ENCODE measurements at regions not wholly inside any gene's neighbourhood (a gene's known extent, or its start where the extent isn't known, plus 50 kb on each side); places are given as distances from the start of the nearest gene placed in this dataset.
A peak's percentile ranks its signal among the peaks of the same experiment; 100 is the strongest.

GRCh38 chr2:180555391-180555965 lies 424.9 kb upstream of the UBE2E3 start:
- no peak overlapping the region for H2AK9ac ChIP-seq (replicated peaks; ENCODE audit: low read depth, low read length, poor library complexity)
- ATAC-seq (ENCODE audit: low read depth) (no peak), DNase-seq (no peak)
- no peak overlapping the region for H3K14ac ChIP-seq (replicated peaks; ENCODE audit: low read depth, low read length)
- CTCF ChIA-PET = no interaction called here
- H3K56ac ChIP-seq (ENCODE audit: extremely low read depth, insufficient read depth, low read length) = no peak overlapping the region
- intact Hi-C loops (cut with micrococcal nuclease) (no loop called here), in situ Hi-C loops (cut with MboI; ENCODE audit: low sequenced_read_pairs) (no loop called here), dilution Hi-C loops (cut with HindIII; ENCODE audit: low sequenced_read_pairs, unreplicated experiment) (no loop called here)
- no peaks in the 10 kb centered on the region for H3K36me3 ChIP-seq (ENCODE audit: control insufficient read depth, insufficient read depth, low read length)
- no peaks in the 10 kb centered on the region for H3K9me3 ChIP-seq (ENCODE audit: control insufficient read depth, insufficient read depth, low read length)
- H2BK5ac ChIP-seq (ENCODE audit: low read depth, low read length, poor library complexity, severe bottlenecking) = no peak overlapping the region
- H3K9ac ChIP-seq (ENCODE audit: low read depth, low read length) = no peak overlapping the region
- H2AK5ac ChIP-seq (ENCODE audit: low read depth, low read length) = no peak overlapping the region
- no peak overlapping the region for H3K4me2 ChIP-seq (ENCODE audit: low read depth, low read length)
- no peaks in the 10 kb centered on the region for H3K27me3 ChIP-seq (ENCODE audit: control insufficient read depth, insufficient read depth, low read length)
- H3K4me1 ChIP-seq (ENCODE audit: control insufficient read depth, insufficient read depth, low read length) = no peaks in the 10 kb centered on the region
- TF ChIP-seq ELK1 (IDR thresholded peaks at IDR 0.05; ENCODE audit: borderline replicate concordance, low read depth, low read length) (no peak), SMC3 (IDR thresholded peaks at IDR 0.05; ENCODE audit: low read depth, low read length) (no peak), CTCF (conservative IDR thresholded peaks at IDR 0.05; ENCODE audit: low read depth, low read length) (no peak), RAD21 (IDR thresholded peaks at IDR 0.05; ENCODE audit: low read length) (no peak), MXI1 (IDR thresholded peaks at IDR 0.05; ENCODE audit: borderline replicate concordance, low read depth, low read length) (no peak), NFE2L2 (IDR thresholded peaks at IDR 0.05; ENCODE audit: low read depth, low read length) (no peak), RCOR1 (IDR thresholded peaks at IDR 0.05; ENCODE audit: insufficient replicate concordance, low read length) (no peak), CHD1 (IDR thresholded peaks at IDR 0.05; ENCODE audit: low read depth, low read length) (no peak), USF2 (IDR thresholded peaks at IDR 0.05; ENCODE audit: low read depth, low read length) (no peak), BHLHE40 (IDR thresholded peaks at IDR 0.05; ENCODE audit: low read depth, low read length) (no peak), POLR2A (IDR thresholded peaks at IDR 0.05; ENCODE audit: low read depth, low read length) (no peak), MAFK (IDR thresholded peaks at IDR 0.05; ENCODE audit: low read depth, low read length) (no peak), MAZ (IDR thresholded peaks at IDR 0.05; ENCODE audit: borderline replicate concordance, low read depth, low read length) (no peak), FOS (IDR thresholded peaks at IDR 0.05; ENCODE audit: low read depth, low read length) (no peak), RFX5 (IDR thresholded peaks at IDR 0.05; ENCODE audit: low read depth, low read length) (no peak), CEBPB (IDR thresholded peaks at IDR 0.05; ENCODE audit: low read depth, low read length) (no peak)
- H2BK15ac ChIP-seq (ENCODE audit: low read depth, low read length) = no peak overlapping the region
- H3K23ac ChIP-seq (ENCODE audit: low read depth, low read length) = no peak overlapping the region
- no TSS peak for BruUV-seq (replicated peaks)
- no peak overlapping the region for H2BK120ac ChIP-seq (ENCODE audit: low read depth, low read length)
- H4K8ac ChIP-seq (ENCODE audit: low read depth in 2 of 2, low read length in 2 of 2) = no peak overlapping the region
- no peak overlapping the region for H3K18ac ChIP-seq (ENCODE audit: low read depth, low read length)
- no peak overlapping the region for H3K4me3 ChIP-seq (ENCODE audit: insufficient read depth, low read depth, low read length)
- peak overlapping the region; percentile 32 for H2AFZ ChIP-seq (replicated peaks; ENCODE audit: low read length, poor library complexity)
- no peak overlapping the region for H4K5ac ChIP-seq (ENCODE audit: low read depth, low read length)
- no peaks in the 10 kb centered on the region for H3K79me1 ChIP-seq (ENCODE audit: low read depth in 1 of 2, low read length in 2 of 2)
- no peaks in the 10 kb centered on the region for H3K9me1 ChIP-seq (ENCODE audit: insufficient read depth, low read length)
- POLR2A ChIA-PET (ENCODE audit: unreplicated experiment) = no interaction called here
- no peaks in the 10 kb centered on the region for H4K20me1 ChIP-seq (ENCODE audit: insufficient read depth, low read length)
- H4K91ac ChIP-seq (ENCODE audit: insufficient read depth, low read depth, low read length) = no peak overlapping the region
- WGBS, 2 experiments (ENCODE audit: extremely low coverage in 2 of 2, insufficient read length in 1 of 2) = 98% methylated on average over 9 of the region's 19 CpGs; no CpG with 5 or more reads in 1 of the 2 experiments
- H3K4ac ChIP-seq (ENCODE audit: low read depth, low read length) = no peak overlapping the region
- no peak overlapping the region for H2BK20ac ChIP-seq (ENCODE audit: low read depth, low read length)
- no peak overlapping the region for H3K27ac ChIP-seq (ENCODE audit: insufficient read depth, low read length)
